ENCODE measurements at regions not wholly inside any gene's neighbourhood (a gene's known extent, or its start where the extent isn't known, plus 50 kb on each side); places are given as distances from the start of the nearest gene placed in this dataset.

- intact Hi-C loops (cut with DNase I): no loop called here
- Histone ChIP-seq H3K4me1 (ENCODE audit: control insufficient read depth in 2 of 3, insufficient read depth in 2 of 3, low read depth in 1 of 3, low read length in 3 of 3) (peaks cover 0 to 12% (median under 1%) of the 10 kb centered on the region in 3 donors), H3K27me3 (ENCODE audit: control insufficient read depth, insufficient read depth, low read length) (no peaks in the 10 kb centered on the region), H3K36me3 (ENCODE audit: control insufficient read depth in 2 of 3, insufficient read depth in 3 of 3, low read length in 3 of 3) (no peaks in the 10 kb centered on the region), H3K27ac (ENCODE audit: low read depth in 2 of 2, low read length in 2 of 2) (peak overlapping the region; percentile 74 to 81), H3K9me3 (ENCODE audit: control insufficient read depth in 2 of 3, insufficient read depth in 1 of 3, low read length in 3 of 3) (no peaks in the 10 kb centered on the region), H3K4me3 (ENCODE audit: low read length in 3 of 3) (no peak overlapping the region), H3K9ac (ENCODE audit: low read length in 3 of 3) (peak overlapping the region in 1 of 3 donors; percentile 77)
- TF ChIP-seq CTCF (IDR thresholded peaks at IDR 0.05; ENCODE audit: borderline replicate concordance, extremely low read depth, insufficient read depth): no peak
- DNase-seq: peak; percentile 69 to 94 (median 81)
- no peak for FAIRE-seq
Measured at GRCh38 chr13:44306371-44307192, 67.0 kb upstream of the SERP2 start.

GRCh38 chr13:44307255-44307654, 66.4 kb upstream of the SERP2 start:
- Histone ChIP-seq H3K9me3 (ENCODE audit: control insufficient read depth in 2 of 3, insufficient read depth in 1 of 3, low read length in 3 of 3) (no peaks in the 10 kb centered on the region), H3K4me3 (ENCODE audit: low read length in 3 of 3) (no peak overlapping the region), H3K36me3 (ENCODE audit: control insufficient read depth in 2 of 3, insufficient read depth in 3 of 3, low read length in 3 of 3) (no peaks in the 10 kb centered on the region), H3K4me1 (ENCODE audit: control insufficient read depth in 2 of 3, insufficient read depth in 2 of 3, low read depth in 1 of 3, low read length in 3 of 3) (peaks cover 0 to 12% (median 0%) of the 10 kb centered on the region in 3 donors), H3K9ac (ENCODE audit: low read length in 3 of 3) (no peak overlapping the region), H3K27ac (ENCODE audit: low read depth in 2 of 2, low read length in 2 of 2) (peak overlapping the region in 1 of 2 donors; percentile 74), H3K27me3 (ENCODE audit: control insufficient read depth, insufficient read depth, low read length) (no peaks in the 10 kb centered on the region)
- no peak for FAIRE-seq
- DNase-seq: peak in 2 of 5 donors; percentile 49 to 72
- intact Hi-C loops (cut with DNase I): no loop called here
- TF ChIP-seq CTCF (IDR thresholded peaks at IDR 0.05; ENCODE audit: borderline replicate concordance, extremely low read depth, insufficient read depth): no peak

GRCh38 chr13:44307844-44308243, 65.8 kb upstream of the SERP2 start:
- DNase-seq: no peak
- no peak overlapping the region for H3K4me3 ChIP-seq (ENCODE audit: low read length in 3 of 3)
- H3K36me3 ChIP-seq (ENCODE audit: control insufficient read depth in 2 of 3, insufficient read depth in 3 of 3, low read length in 3 of 3): no peaks in the 10 kb centered on the region
- no peak for TF ChIP-seq CTCF (IDR thresholded peaks at IDR 0.05; ENCODE audit: borderline replicate concordance, extremely low read depth, insufficient read depth)
- no peaks in the 10 kb centered on the region for H3K27me3 ChIP-seq (ENCODE audit: control insufficient read depth, insufficient read depth, low read length)
- no peak overlapping the region for H3K9ac ChIP-seq (ENCODE audit: low read length in 3 of 3)
- no peak overlapping the region for H3K27ac ChIP-seq (ENCODE audit: low read depth in 2 of 2, low read length in 2 of 2)
- no peak for FAIRE-seq
- intact Hi-C loops (cut with DNase I): no loop called here
- peaks cover 0 to 12% (median 0%) of the 10 kb centered on the region in 3 donors for H3K4me1 ChIP-seq (ENCODE audit: control insufficient read depth in 2 of 3, insufficient read depth in 2 of 3, low read depth in 1 of 3, low read length in 3 of 3)
- no peaks in the 10 kb centered on the region for H3K9me3 ChIP-seq (ENCODE audit: control insufficient read depth in 2 of 3, insufficient read depth in 1 of 3, low read length in 3 of 3)

Data from kidney (tissue), 13 donors.